ENCODE measurements at regions not wholly inside any gene's neighbourhood (a gene's known extent, or its start where the extent isn't known, plus 50 kb on each side); places are given as distances from the start of the nearest gene placed in this dataset.

- TF ChIP-seq, protein P1, sequence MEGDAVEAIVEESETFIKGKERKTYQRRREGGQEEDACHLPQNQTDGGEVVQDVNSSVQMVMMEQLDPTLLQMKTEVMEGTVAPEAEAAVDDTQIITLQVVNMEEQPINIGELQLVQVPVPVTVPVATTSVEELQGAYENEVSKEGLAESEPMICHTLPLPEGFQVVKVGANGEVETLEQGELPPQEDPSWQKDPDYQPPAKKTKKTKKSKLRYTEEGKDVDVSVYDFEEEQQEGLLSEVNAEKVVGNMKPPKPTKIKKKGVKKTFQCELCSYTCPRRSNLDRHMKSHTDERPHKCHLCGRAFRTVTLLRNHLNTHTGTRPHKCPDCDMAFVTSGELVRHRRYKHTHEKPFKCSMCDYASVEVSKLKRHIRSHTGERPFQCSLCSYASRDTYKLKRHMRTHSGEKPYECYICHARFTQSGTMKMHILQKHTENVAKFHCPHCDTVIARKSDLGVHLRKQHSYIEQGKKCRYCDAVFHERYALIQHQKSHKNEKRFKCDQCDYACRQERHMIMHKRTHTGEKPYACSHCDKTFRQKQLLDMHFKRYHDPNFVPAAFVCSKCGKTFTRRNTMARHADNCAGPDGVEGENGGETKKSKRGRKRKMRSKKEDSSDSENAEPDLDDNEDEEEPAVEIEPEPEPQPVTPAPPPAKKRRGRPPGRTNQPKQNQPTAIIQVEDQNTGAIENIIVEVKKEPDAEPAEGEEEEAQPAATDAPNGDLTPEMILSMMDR (IDR thresholded peaks at IDR 0.05): no peak
- no peak for TF ChIP-seq POLR2A (IDR thresholded peaks at IDR 0.05)
- TF ChIP-seq EP300 (IDR thresholded peaks at IDR 0.05): no peak
Observed at GRCh38 chr6:168150551-168151320, 71.7 kb upstream of the FRMD1 start.

All from ovary (tissue), 3 donors.